ENCODE measurements at regions not wholly inside any gene's neighbourhood (a gene's known extent, or its start where the extent isn't known, plus 50 kb on each side); places are given as distances from the start of the nearest gene placed in this dataset.

DNA sequence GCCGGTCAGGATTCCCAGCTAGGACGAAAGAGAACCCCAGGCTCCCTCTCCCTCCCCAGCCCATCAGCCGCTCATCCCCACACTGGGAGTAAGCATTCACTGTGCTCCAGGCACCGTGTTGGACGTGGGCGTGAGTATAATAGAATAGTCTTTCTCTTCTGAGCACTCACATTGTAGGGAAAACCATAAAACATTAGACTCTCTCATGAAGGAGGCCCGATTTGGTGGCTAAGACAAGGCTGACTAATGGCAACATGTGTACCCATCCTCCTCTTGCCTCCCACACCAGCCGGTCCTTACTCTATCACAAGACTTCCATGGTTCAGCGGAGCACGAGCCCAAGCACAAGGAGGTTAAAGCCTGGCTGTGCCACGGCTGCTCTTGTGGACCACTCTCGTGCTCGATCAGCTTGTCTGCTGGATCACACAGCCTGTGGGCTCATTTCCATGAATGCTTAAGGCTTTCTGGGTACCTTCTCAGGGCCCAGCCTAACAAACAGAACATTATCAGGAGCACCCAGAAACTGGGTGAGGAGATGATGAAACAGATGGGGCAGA, 540.9 kb upstream of the RAB6C start:
- Histone ChIP-seq H3K4me1 (no peaks in the 10 kb centered on the region), H3K4me3 (ENCODE audit: low read depth, low read length) (no peak overlapping the region), H3K36me3 (no peaks in the 10 kb centered on the region), H3K27me3 (no peaks in the 10 kb centered on the region), H3K9me3 (no peaks in the 10 kb centered on the region)
- DNase-seq, result no peak
- TF ChIP-seq, protein P1, sequence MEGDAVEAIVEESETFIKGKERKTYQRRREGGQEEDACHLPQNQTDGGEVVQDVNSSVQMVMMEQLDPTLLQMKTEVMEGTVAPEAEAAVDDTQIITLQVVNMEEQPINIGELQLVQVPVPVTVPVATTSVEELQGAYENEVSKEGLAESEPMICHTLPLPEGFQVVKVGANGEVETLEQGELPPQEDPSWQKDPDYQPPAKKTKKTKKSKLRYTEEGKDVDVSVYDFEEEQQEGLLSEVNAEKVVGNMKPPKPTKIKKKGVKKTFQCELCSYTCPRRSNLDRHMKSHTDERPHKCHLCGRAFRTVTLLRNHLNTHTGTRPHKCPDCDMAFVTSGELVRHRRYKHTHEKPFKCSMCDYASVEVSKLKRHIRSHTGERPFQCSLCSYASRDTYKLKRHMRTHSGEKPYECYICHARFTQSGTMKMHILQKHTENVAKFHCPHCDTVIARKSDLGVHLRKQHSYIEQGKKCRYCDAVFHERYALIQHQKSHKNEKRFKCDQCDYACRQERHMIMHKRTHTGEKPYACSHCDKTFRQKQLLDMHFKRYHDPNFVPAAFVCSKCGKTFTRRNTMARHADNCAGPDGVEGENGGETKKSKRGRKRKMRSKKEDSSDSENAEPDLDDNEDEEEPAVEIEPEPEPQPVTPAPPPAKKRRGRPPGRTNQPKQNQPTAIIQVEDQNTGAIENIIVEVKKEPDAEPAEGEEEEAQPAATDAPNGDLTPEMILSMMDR (IDR thresholded peaks at IDR 0.05; ENCODE audit: low read depth, low read length), result no peak

DNA sequence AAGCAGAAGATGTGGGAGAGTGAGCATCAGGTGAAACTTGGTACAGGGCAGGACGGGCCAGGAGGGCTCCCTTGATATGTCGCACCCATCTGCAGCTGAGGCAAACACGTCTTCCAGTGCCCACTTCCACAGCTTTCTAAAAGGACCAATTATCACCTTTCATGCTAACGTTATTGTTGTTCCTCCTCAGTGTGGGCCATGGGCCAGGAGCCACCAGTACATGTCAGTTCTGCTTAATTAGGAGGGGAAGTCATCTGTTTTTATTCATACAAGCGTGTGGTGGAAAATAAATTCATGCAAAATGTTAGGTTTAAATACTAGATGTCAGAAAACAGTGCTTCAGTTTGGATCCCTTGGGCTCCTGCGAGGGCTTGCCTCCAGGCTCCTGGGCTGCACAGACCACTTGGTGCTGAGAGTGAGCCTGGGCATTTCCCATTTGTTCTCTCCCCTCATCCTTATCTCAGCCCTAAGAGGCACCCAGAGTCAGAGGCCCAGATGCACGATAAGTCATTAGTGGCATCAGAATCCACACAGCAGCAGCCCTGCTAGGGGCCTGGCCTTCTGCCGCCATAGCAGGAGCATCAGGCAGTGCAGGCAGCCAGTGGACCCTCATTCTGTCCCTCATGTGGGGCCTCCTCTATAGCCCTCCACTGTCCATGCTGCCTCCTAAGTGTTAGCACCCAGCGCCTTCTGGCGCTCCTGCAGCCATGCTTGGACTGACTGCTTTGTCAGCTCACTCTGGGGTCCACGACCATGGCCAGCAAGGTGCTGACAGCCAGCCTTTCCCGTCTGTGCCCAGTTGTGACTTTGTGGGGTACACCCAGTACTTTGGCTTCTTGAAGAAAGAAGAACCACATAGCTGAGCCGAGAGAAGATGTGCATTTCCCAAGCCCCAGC, 539.8 kb upstream of the RAB6C start:
- Histone ChIP-seq H3K36me3 (no peaks in the 10 kb centered on the region), H3K27me3 (no peaks in the 10 kb centered on the region), H3K4me3 (ENCODE audit: low read depth, low read length) (no peak overlapping the region), H3K4me1 (no peaks in the 10 kb centered on the region), H3K9me3 (no peaks in the 10 kb centered on the region)
- TF ChIP-seq, protein P1 (IDR thresholded peaks at IDR 0.05; ENCODE audit: low read depth, low read length), result no peak
- no peak for DNase-seq

DNA sequence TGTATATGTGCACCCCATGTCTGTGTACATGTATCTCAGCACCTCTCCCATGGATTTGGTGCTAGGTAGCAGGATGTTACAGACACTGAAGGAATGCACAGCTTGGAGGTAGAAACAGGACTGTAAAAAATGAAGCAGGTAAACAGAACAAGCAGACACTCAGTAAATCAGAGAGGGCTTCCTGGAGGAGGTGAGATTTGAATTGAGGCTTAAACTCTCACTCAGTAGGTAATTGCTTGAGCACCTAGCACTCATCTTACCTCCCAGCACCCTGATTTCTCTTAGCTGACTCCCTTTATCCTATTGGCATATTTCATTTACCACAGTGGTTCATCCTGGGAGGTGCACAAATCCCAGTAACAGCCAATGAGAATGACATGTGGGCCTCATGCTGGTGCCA, 537.9 kb upstream of the RAB6C start:
- Histone ChIP-seq H3K36me3 (no peaks in the 10 kb centered on the region), H3K27me3 (no peaks in the 10 kb centered on the region), H3K4me1 (no peaks in the 10 kb centered on the region), H3K4me3 (ENCODE audit: low read depth, low read length) (no peak overlapping the region), H3K9me3 (no peaks in the 10 kb centered on the region)
- TF ChIP-seq, protein P1 (IDR thresholded peaks at IDR 0.05; ENCODE audit: low read depth, low read length), result no peak
- no peak for DNase-seq

GRCh38 chr2:129443235-129443864, 536.1 kb upstream of the RAB6C start:
- Histone ChIP-seq H3K4me3 (ENCODE audit: low read depth, low read length) (no peak overlapping the region), H3K27me3 (no peaks in the 10 kb centered on the region), H3K9me3 (no peaks in the 10 kb centered on the region), H3K4me1 (no peaks in the 10 kb centered on the region), H3K36me3 (no peaks in the 10 kb centered on the region)
- no peak for DNase-seq
- TF ChIP-seq, protein P1 (IDR thresholded peaks at IDR 0.05; ENCODE audit: low read depth, low read length), result no peak

GRCh38 chr2:129443865-129444739, 535.4 kb upstream of the RAB6C start:
- DNase-seq, result no peak
- no peak overlapping the region for H3K4me3 ChIP-seq (ENCODE audit: low read depth, low read length)
- H3K27me3 ChIP-seq, result no peaks in the 10 kb centered on the region
- H3K36me3 ChIP-seq, result no peaks in the 10 kb centered on the region
- H3K9me3 ChIP-seq, result no peaks in the 10 kb centered on the region
- TF ChIP-seq, protein P1 (IDR thresholded peaks at IDR 0.05; ENCODE audit: low read depth, low read length), result no peak
- no peaks in the 10 kb centered on the region for H3K4me1 ChIP-seq
